ENCODE measurements at regions not wholly inside any gene's neighbourhood (a gene's known extent, or its start where the extent isn't known, plus 50 kb on each side); places are given as distances from the start of the nearest gene placed in this dataset.

- no peak for DNase-seq (ENCODE audit: low read depth in 4 of 4, low spot score in 3 of 4)
These were observed 630.5 kb upstream of the FANCL start for GRCh38 chr2:58871469-58872142.

- DNase-seq (ENCODE audit: low read depth in 4 of 4, low spot score in 3 of 4): no peak
These were observed 629.6 kb upstream of the FANCL start for GRCh38 chr2:58870704-58871103.

- DNase-seq (ENCODE audit: low read depth in 4 of 4, low spot score in 3 of 4): no peak
These were observed 625.8 kb upstream of the FANCL start for GRCh38 chr2:58866946-58867345.

- DNase-seq (ENCODE audit: low read depth in 4 of 4, low spot score in 3 of 4): no peak
These were observed 625.4 kb upstream of the FANCL start for GRCh38 chr2:58866527-58866926.

GRCh38 chr2:58866040-58866439 is 624.9 kb upstream of the FANCL start:
- DNase-seq (ENCODE audit: low read depth in 4 of 4, low spot score in 3 of 4): no peak

GRCh38 chr2:58865436-58865835 is 624.3 kb upstream of the FANCL start:
- DNase-seq (ENCODE audit: low read depth in 4 of 4, low spot score in 3 of 4): no peak

- no peak for DNase-seq (ENCODE audit: low read depth in 4 of 4, low spot score in 3 of 4)
These were observed 621.1 kb upstream of the FANCL start for GRCh38 chr2:58862244-58862643.

GRCh38 chr2:58860586-58860985 is 619.5 kb upstream of the FANCL start:
- no peak for DNase-seq (ENCODE audit: low read depth in 4 of 4, low spot score in 3 of 4)

GRCh38 chr2:58856100-58856499 is 615.0 kb upstream of the FANCL start:
- DNase-seq (ENCODE audit: low read depth in 4 of 4, low spot score in 3 of 4): no peak

GRCh38 chr2:58853420-58853819 is 612.3 kb upstream of the FANCL start:
- no peak for DNase-seq (ENCODE audit: low read depth in 4 of 4, low spot score in 3 of 4)

GRCh38 chr2:58852905-58853304 is 611.8 kb upstream of the FANCL start:
- DNase-seq (ENCODE audit: low read depth in 4 of 4, low spot score in 3 of 4): no peak

- DNase-seq (ENCODE audit: low read depth in 4 of 4, low spot score in 3 of 4): no peak
These were observed 611.1 kb upstream of the FANCL start for GRCh38 chr2:58852243-58852642.

- DNase-seq (ENCODE audit: low read depth in 4 of 4, low spot score in 3 of 4): no peak
These were observed 610.5 kb upstream of the FANCL start for GRCh38 chr2:58851598-58851997.

GRCh38 chr2:58845011-58845410 is 603.9 kb upstream of the FANCL start:
- no peak for DNase-seq (ENCODE audit: low read depth in 4 of 4, low spot score in 3 of 4)

- no peak for DNase-seq (ENCODE audit: low read depth in 4 of 4, low spot score in 3 of 4)
These were observed 601.5 kb upstream of the FANCL start for GRCh38 chr2:58842501-58843155.

GRCh38 chr2:58834404-58834803 is 593.3 kb upstream of the FANCL start:
- peak in 3 of 4 donors; percentile 32 to 41 (median 38) for DNase-seq (ENCODE audit: low read depth in 4 of 4, low spot score in 3 of 4)

GRCh38 chr2:58826795-58827194 is 585.7 kb upstream of the FANCL start:
- no peak for DNase-seq (ENCODE audit: low read depth in 4 of 4, low spot score in 3 of 4)

- no peak for DNase-seq (ENCODE audit: low read depth in 4 of 4, low spot score in 3 of 4)
These were observed 571.7 kb upstream of the FANCL start for GRCh38 chr2:58812771-58813344.

- no peak for DNase-seq (ENCODE audit: low read depth in 4 of 4, low spot score in 3 of 4)
These were observed 564.0 kb upstream of the FANCL start for GRCh38 chr2:58805126-58805525.

GRCh38 chr2:58803192-58803591 is 562.1 kb upstream of the FANCL start:
- DNase-seq (ENCODE audit: low read depth in 4 of 4, low spot score in 3 of 4): no peak

- no peak for DNase-seq (ENCODE audit: low read depth in 4 of 4, low spot score in 3 of 4)
These were observed 559.8 kb upstream of the FANCL start for GRCh38 chr2:58800881-58801280.

- DNase-seq (ENCODE audit: low read depth in 4 of 4, low spot score in 3 of 4): no peak
These were observed 557.6 kb upstream of the FANCL start for GRCh38 chr2:58798676-58799208.

Measured in left renal pelvis (tissue), 4 donors.